ENCODE measurements at regions not wholly inside any gene's neighbourhood (a gene's known extent, or its start where the extent isn't known, plus 50 kb on each side); places are given as distances from the start of the nearest gene placed in this dataset.

- TF ChIP-seq POLR2AphosphoS5 (IDR thresholded peaks at IDR 0.05) = no peak
- no peak for TF ChIP-seq CTCF (IDR thresholded peaks at IDR 0.05)
- TF ChIP-seq POLR2A (IDR thresholded peaks at IDR 0.05) = no peak
- no peaks in the 10 kb centered on the region for H3K27me3 ChIP-seq (replicated peaks; ENCODE audit: insufficient read depth)
- no peak for DNase-seq (ENCODE audit: low spot score)
- no peak overlapping the region for H3K27ac ChIP-seq
- no peak overlapping the region for H3K4me3 ChIP-seq
- 89% methylated on average over 4 of the region's 4 CpGs for WGBS
- H3K9me3 ChIP-seq = no peaks in the 10 kb centered on the region
- no peaks in the 10 kb centered on the region for H3K36me3 ChIP-seq
- intact Hi-C loops (cut with DNase I) = no loop called here
- no peaks in the 10 kb centered on the region for H3K4me1 ChIP-seq (replicated peaks)
Measured at GRCh38 chr12:33310471-33310870, 129.1 kb downstream of the SYT10 start.

- no peaks in the 10 kb centered on the region for H3K27me3 ChIP-seq (replicated peaks; ENCODE audit: insufficient read depth)
- H3K27ac ChIP-seq = no peak overlapping the region
- TF ChIP-seq CTCF (IDR thresholded peaks at IDR 0.05) = no peak
- no peaks in the 10 kb centered on the region for H3K9me3 ChIP-seq
- H3K36me3 ChIP-seq = no peaks in the 10 kb centered on the region
- intact Hi-C loops (cut with DNase I) = no loop called here
- no peaks in the 10 kb centered on the region for H3K4me1 ChIP-seq (replicated peaks)
- no peak overlapping the region for H3K4me3 ChIP-seq
- WGBS = 59% methylated on average over 2 of the region's 2 CpGs
- no peak for DNase-seq (ENCODE audit: low spot score)
Measured at GRCh38 chr12:33304176-33304575, 135.4 kb downstream of the SYT10 start.

- DNase-seq (ENCODE audit: low spot score) = no peak
- no peaks in the 10 kb centered on the region for H3K9me3 ChIP-seq
- intact Hi-C loops (cut with DNase I) = no loop called here
- no peaks in the 10 kb centered on the region for H3K36me3 ChIP-seq
- no peak overlapping the region for H3K4me3 ChIP-seq
- H3K4me1 ChIP-seq (replicated peaks) = no peaks in the 10 kb centered on the region
- TF ChIP-seq POLR2AphosphoS5 (IDR thresholded peaks at IDR 0.05) = no peak
- no peak for TF ChIP-seq CTCF (IDR thresholded peaks at IDR 0.05)
- no peak for TF ChIP-seq POLR2A (IDR thresholded peaks at IDR 0.05)
- H3K27ac ChIP-seq = no peak overlapping the region
- no peaks in the 10 kb centered on the region for H3K27me3 ChIP-seq (replicated peaks; ENCODE audit: insufficient read depth)
- 65% methylated on average over 2 of the region's 2 CpGs for WGBS
Measured at GRCh38 chr12:33296529-33296928, 143.1 kb downstream of the SYT10 start.

GRCh38 chr12:33290703-33291102 is 148.9 kb downstream of the SYT10 start:
- no peak for DNase-seq (ENCODE audit: low spot score)
- H3K27me3 ChIP-seq (replicated peaks; ENCODE audit: insufficient read depth) = no peaks in the 10 kb centered on the region
- intact Hi-C loops (cut with DNase I) = no loop called here
- WGBS = 73% methylated on average over 3 of the region's 3 CpGs
- no peak overlapping the region for H3K4me3 ChIP-seq
- TF ChIP-seq POLR2AphosphoS5 (IDR thresholded peaks at IDR 0.05) (no peak), POLR2A (IDR thresholded peaks at IDR 0.05) (no peak)
- H3K36me3 ChIP-seq = no peaks in the 10 kb centered on the region
- H3K9me3 ChIP-seq = no peaks in the 10 kb centered on the region
- H3K4me1 ChIP-seq (replicated peaks) = no peaks in the 10 kb centered on the region
- H3K27ac ChIP-seq = no peak overlapping the region

- Histone ChIP-seq H3K36me3 (no peaks in the 10 kb centered on the region), H3K27me3 (replicated peaks; ENCODE audit: insufficient read depth) (no peaks in the 10 kb centered on the region), H3K27ac (no peak overlapping the region), H3K4me1 (replicated peaks) (no peaks in the 10 kb centered on the region), H3K9me3 (no peaks in the 10 kb centered on the region), H3K4me3 (no peak overlapping the region)
- 74% methylated on average over 1 of the region's 1 CpG for WGBS
- intact Hi-C loops (cut with DNase I) = no loop called here
- no peak for TF ChIP-seq CTCF (IDR thresholded peaks at IDR 0.05)
- no peak for TF ChIP-seq POLR2AphosphoS5 (IDR thresholded peaks at IDR 0.05)
- no peak for TF ChIP-seq POLR2A (IDR thresholded peaks at IDR 0.05)
- no peak for DNase-seq (ENCODE audit: low spot score)
Measured at GRCh38 chr12:33283054-33283453, 156.6 kb downstream of the SYT10 start.

Measured in prostate gland (tissue), 2 donors.